ENCODE measurements at regions not wholly inside any gene's neighbourhood (a gene's known extent, or its start where the extent isn't known, plus 50 kb on each side); places are given as distances from the start of the nearest gene placed in this dataset.

DNA sequence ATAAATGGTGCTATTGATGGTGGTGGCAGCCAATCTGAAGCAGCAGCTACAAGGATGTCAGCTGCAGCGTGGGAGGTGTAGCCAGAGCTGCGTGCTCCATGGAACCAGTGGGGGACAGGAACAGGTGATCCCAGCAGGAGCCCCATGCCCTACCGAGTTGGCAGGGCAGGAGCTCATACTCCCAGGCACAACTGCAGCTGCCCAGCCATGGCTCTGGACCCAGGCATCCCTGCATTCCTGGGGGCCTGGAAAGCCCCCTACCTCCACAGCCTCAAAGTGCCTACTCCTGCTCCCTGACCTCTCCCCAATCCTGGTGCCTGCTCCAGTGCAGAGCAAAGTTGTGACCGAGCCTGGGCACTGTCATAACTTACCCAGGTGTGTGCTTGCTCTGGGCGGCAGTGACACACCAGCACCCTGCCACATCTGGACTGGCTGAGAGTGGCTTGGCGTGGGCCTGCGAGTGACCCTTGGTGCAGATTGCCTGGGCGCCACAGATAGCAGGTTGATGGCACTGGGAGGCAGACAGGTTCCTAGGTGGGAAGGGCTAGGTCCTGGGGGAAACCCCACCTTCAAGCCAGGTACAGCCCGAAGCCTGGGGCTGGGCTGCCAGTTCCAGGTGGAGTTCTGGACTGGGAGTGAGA is 101.1 kb downstream of the DCAF12L2 start:
- Histone ChIP-seq H3K9ac (no peak overlapping the region), H3K79me2 (ENCODE audit: low read depth) (no peaks in the 10 kb centered on the region), H2AFZ (replicated peaks) (no peak overlapping the region), H3F3A (ENCODE audit: low read depth) (no peaks in the 10 kb centered on the region), H3K27me3 (no peaks in the 10 kb centered on the region), H3K4me1 (no peaks in the 10 kb centered on the region), H4K20me1 (ENCODE audit: low read depth) (no peaks in the 10 kb centered on the region), H3K9me3 (ENCODE audit: low read depth) (no peaks in the 10 kb centered on the region), H3K27ac (no peak overlapping the region), H3K4me2 (no peak overlapping the region), H3K36me3 (no peaks in the 10 kb centered on the region), H3K4me3 (no peak overlapping the region)
- no peaks in the 10 kb centered on the region for H3K4me1 Mint-ChIP-seq
- no peaks in the 10 kb centered on the region for H3K36me3 Mint-ChIP-seq
- DNase-seq (ENCODE audit: low spot score) = no peak
- no peak overlapping the region for H3K27ac Mint-ChIP-seq
- no peak overlapping the region for H3K4me3 Mint-ChIP-seq
- H3K9me3 Mint-ChIP-seq = no peaks in the 10 kb centered on the region
- peaks cover 3% of the 10 kb centered on the region for H3K27me3 Mint-ChIP-seq (ENCODE audit: insufficient read depth, low read depth)
- TF ChIP-seq EZH2 (IDR thresholded peaks at IDR 0.05) = no peak
- TF ChIP-seq, protein P1, sequence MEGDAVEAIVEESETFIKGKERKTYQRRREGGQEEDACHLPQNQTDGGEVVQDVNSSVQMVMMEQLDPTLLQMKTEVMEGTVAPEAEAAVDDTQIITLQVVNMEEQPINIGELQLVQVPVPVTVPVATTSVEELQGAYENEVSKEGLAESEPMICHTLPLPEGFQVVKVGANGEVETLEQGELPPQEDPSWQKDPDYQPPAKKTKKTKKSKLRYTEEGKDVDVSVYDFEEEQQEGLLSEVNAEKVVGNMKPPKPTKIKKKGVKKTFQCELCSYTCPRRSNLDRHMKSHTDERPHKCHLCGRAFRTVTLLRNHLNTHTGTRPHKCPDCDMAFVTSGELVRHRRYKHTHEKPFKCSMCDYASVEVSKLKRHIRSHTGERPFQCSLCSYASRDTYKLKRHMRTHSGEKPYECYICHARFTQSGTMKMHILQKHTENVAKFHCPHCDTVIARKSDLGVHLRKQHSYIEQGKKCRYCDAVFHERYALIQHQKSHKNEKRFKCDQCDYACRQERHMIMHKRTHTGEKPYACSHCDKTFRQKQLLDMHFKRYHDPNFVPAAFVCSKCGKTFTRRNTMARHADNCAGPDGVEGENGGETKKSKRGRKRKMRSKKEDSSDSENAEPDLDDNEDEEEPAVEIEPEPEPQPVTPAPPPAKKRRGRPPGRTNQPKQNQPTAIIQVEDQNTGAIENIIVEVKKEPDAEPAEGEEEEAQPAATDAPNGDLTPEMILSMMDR (IDR thresholded peaks at IDR 0.05) = no peak
- TF ChIP-seq EZH2phosphoT487 (IDR thresholded peaks at IDR 0.05) = no peak

DNA sequence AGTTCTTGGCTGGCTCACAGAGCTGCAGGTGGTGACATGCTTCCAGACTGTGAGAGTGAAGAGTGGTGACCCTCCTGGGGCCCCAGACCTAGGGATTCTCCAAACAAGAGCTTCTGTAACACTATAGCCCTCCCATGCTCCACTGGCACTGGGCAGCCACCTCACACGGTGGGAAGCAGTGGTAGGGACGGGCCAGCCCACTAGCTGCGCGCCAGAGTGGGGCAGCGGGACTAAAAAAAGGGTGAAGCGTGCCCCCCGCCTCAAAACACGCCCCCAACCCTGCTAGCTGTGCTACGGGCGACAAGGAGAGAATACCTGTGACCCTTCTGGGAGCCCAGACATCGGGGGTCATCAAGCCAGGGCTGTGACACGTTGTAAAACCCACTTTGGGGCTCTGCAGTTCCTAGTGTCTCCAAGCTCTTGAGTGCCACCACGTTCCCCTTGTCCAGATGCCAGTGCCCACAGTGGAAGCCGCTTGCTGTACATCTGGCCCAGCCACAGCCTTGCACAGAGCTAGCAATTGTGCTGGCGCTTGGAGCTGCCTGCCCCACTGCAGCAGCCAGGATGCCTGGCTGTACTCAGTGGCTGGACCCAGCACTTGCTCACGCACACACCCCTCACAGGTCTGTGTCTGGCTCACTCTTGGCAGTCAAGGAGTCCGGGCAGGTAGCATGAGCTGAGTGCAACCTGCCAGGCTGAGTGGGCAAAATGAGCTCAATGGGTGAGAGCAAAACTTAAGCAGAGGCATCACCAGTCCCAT is 100.0 kb downstream of the DCAF12L2 start:
- DNase-seq (ENCODE audit: low spot score) = no peak
- Histone ChIP-seq H3K27me3 (no peaks in the 10 kb centered on the region), H3K4me3 (no peak overlapping the region), H2AFZ (replicated peaks) (no peak overlapping the region), H3K4me1 (no peaks in the 10 kb centered on the region), H3K36me3 (no peaks in the 10 kb centered on the region), H3K4me2 (no peak overlapping the region), H3F3A (ENCODE audit: low read depth) (no peaks in the 10 kb centered on the region), H3K9me3 (ENCODE audit: low read depth) (no peaks in the 10 kb centered on the region), H3K9ac (no peak overlapping the region), H3K79me2 (ENCODE audit: low read depth) (no peaks in the 10 kb centered on the region), H4K20me1 (ENCODE audit: low read depth) (no peaks in the 10 kb centered on the region), H3K27ac (no peak overlapping the region)
- Mint-ChIP-seq H3K27me3 (ENCODE audit: insufficient read depth, low read depth) (peaks cover 3% of the 10 kb centered on the region), H3K36me3 (no peaks in the 10 kb centered on the region), H3K4me3 (no peak overlapping the region), H3K9me3 (no peaks in the 10 kb centered on the region), H3K27ac (no peak overlapping the region), H3K4me1 (no peaks in the 10 kb centered on the region)
- TF ChIP-seq EZH2 (IDR thresholded peaks at IDR 0.05) (no peak), EZH2phosphoT487 (IDR thresholded peaks at IDR 0.05) (no peak)
- TF ChIP-seq, protein P1 (IDR thresholded peaks at IDR 0.05) = no peak

All from neural progenitor cell (in vitro differentiated cells).